SK-N-MC (cell line): ENCODE measurements at regions not wholly inside any gene's neighbourhood (a gene's known extent, or its start where the extent isn't known, plus 50 kb on each side); places are given as distances from the start of the nearest gene placed in this dataset.

Experiments
- EZH2 ChIP-seq: fragments of 200-600 bp; sonication (generic); IDR thresholded peaks from one replicate; pipeline ENCODE4 v1.6.1; 2017; ENCODE audit warnings: antibody characterized with exemption
- POLR2AphosphoS5 ChIP-seq: IDR thresholded peaks from 2 replicates; pipeline ENCODE4 v1.6.1; 2012; ENCODE audit warnings: mild to moderate bottlenecking, low read depth, low read length, borderline replicate concordance

- TF ChIP-seq POLR2AphosphoS5 (no peak), EZH2 (no peak)
Observed at GRCh38 chr1:69252696-69253095, 315.0 kb upstream of the LRRC7 start.
